DOHH2 (cell line): ENCODE measurements at regions not wholly inside any gene's neighbourhood (a gene's known extent, or its start where the extent isn't known, plus 50 kb on each side); places are given as distances from the start of the nearest gene placed in this dataset.

Experiments used
- H3F3A ChIP-seq: fragments of 200-600 bp; sonication (generic), shearing (Covaris generic); 2 replicates; pipeline ENCODE4 v1.6.0; 2016; ENCODE audit warnings: antibody characterized with exemption, mild to moderate bottlenecking; ENCODE audit not compliant: control insufficient read depth, insufficient read depth
- H3K27ac ChIP-seq: fragments of 200-600 bp; sonication (generic); 2 replicates; pipeline ENCODE4 v1.5.1; 2014; ENCODE audit warnings: low read depth, mild to moderate bottlenecking, low read length, moderate library complexity
- H3K27me3 ChIP-seq: fragments of 200-600 bp; sonication (generic); 2 replicates; pipeline ENCODE4 v1.6.1; 2014; ENCODE audit warnings: mild to moderate bottlenecking, low read length, mixed read lengths; ENCODE audit not compliant: control insufficient read depth
- H3K36me3 ChIP-seq: fragments of 200-600 bp; sonication (generic); 2 replicates; pipeline ENCODE4 v1.6.1; 2014; ENCODE audit warnings: mild to moderate bottlenecking, low read length, moderate library complexity, mixed read lengths; ENCODE audit not compliant: control insufficient read depth
- H3K4me1 ChIP-seq: fragments of 200-600 bp; sonication (generic); 2 replicates; pipeline ENCODE4 v1.6.1; 2014; ENCODE audit warnings: mild to moderate bottlenecking, low read length, mixed read lengths; ENCODE audit not compliant: control insufficient read depth
- H3K4me2 ChIP-seq: fragments of 200-600 bp; sonication (generic); 2 replicates; pipeline ENCODE4 v1.6.0; 2014; ENCODE audit warnings: mild to moderate bottlenecking, low read length, moderate library complexity
- H3K4me3 ChIP-seq: fragments of 200-600 bp; sonication (generic); 2 replicates; pipeline ENCODE4 v1.5.1; 2014; ENCODE audit warnings: mild to moderate bottlenecking, low read length, mixed read lengths
- H3K79me2 ChIP-seq: fragments of 200-600 bp; sonication (generic); 2 replicates; pipeline ENCODE4 v1.6.1; 2014; ENCODE audit warnings: mild to moderate bottlenecking, low read length, mixed read lengths; ENCODE audit not compliant: control insufficient read depth
- H3K9me2 ChIP-seq: fragments of 200-600 bp; sonication (generic); replicated peaks from 2 replicates; pipeline ENCODE4 v1.6.1; 2014; ENCODE audit warnings: mild to moderate bottlenecking, low read length, mixed read lengths; ENCODE audit not compliant: control insufficient read depth
- H3K9me3 ChIP-seq: fragments of 200-600 bp; sonication (generic); 2 replicates; pipeline ENCODE4 v1.6.1; 2014; ENCODE audit warnings: antibody characterized with exemption, low read length, mixed read lengths; ENCODE audit not compliant: control insufficient read depth, insufficient read depth
- H4K20me1 ChIP-seq: fragments of 200-600 bp; sonication (generic); 2 replicates; pipeline ENCODE4 v1.6.0; 2014; ENCODE audit warnings: low read depth, mild to moderate bottlenecking, antibody characterized with exemption, low read length, moderate library complexity; ENCODE audit not compliant: control insufficient read depth, insufficient read depth
- CTCF ChIP-seq: fragments of 200-600 bp; sonication (generic); IDR thresholded peaks from one replicate; pipeline ENCODE4 v1.5.1; 2014; ENCODE audit warnings: antibody characterized with exemption, mild to moderate bottlenecking, low read depth, low read length; ENCODE audit not compliant: poor library complexity, severe bottlenecking
- EZH2phosphoT487 ChIP-seq: fragments of 200-600 bp; sonication (generic); IDR thresholded peaks from 2 replicates; pipeline ENCODE4 v1.6.1; 2017; ENCODE audit warnings: borderline replicate concordance, mild to moderate bottlenecking, antibody characterized with exemption, low read length, moderate library complexity, mixed read lengths

DNA sequence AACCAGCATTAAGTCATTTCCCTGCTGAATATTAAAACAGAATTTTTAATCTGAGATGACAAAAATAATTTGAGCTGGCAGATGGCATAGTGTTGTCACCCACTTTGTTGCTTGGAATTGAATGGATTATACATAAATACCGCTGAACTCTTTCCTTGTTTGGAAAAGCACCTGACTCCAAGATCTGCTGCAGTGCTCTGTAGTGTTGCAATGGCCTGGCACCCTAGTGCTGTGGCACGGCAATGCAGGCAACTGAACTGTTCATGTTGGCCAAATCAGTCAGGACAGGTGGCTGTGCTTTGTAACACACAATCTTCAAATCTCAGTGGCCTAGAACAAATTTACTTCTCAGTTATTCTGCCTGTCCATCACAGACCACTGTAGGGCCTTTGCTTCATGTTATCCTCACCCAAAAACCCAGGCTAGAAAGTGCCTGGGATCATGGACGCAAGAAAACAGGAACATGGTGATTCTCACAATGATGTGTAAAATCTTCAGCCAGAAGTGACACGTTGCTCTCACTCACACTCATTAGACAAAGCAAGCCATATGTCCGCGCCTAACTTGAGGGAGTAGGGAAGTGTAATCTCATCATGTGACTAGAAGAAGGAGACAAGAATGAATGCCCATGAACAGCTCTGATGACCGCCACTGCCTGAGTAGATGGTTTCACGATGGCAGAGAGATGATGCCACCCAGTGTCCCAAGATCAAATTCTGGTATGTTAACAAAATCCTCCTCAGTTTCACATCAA lies 191.9 kb upstream of the PUM3 start:
- no peaks in the 10 kb centered on the region for H3K9me2 ChIP-seq
- TF ChIP-seq CTCF: no peak
- TF ChIP-seq EZH2phosphoT487: no peak

DNA sequence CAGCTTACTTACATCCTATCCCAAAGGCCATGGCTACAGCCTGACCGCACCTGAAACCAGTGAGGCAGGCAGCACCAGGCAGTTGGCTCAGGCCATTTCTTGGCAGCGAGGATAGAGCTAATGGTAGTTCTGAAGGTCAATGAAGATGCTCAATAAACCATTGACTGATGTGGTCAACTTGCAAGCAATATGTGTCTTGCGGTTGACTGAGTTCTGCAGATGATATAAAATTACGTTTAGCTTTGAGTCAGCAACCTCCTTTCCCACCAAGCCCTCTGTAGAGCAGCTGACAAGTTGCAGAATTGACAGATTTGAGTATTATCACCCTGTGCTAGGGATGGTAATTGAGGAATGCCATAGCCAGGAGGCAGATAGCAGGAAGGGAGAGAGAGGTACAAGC lies 189.0 kb upstream of the PUM3 start:
- TF ChIP-seq EZH2phosphoT487 (no peak), CTCF (no peak)
- no peaks in the 10 kb centered on the region for H3K4me1 ChIP-seq
- no peaks in the 10 kb centered on the region for H4K20me1 ChIP-seq
- H3K79me2 ChIP-seq: no peaks in the 10 kb centered on the region
- H3K9me2 ChIP-seq: no peaks in the 10 kb centered on the region
- no peak overlapping the region for H3K4me3 ChIP-seq
- H3K36me3 ChIP-seq: no peaks in the 10 kb centered on the region
- H3K9me3 ChIP-seq: no peaks in the 10 kb centered on the region
- H3K4me2 ChIP-seq: no peak overlapping the region
- H3F3A ChIP-seq: no peaks in the 10 kb centered on the region
- no peaks in the 10 kb centered on the region for H3K27me3 ChIP-seq
- no peak overlapping the region for H3K27ac ChIP-seq

More for the DNA sequence above, 191.9 kb upstream of the PUM3 start:
- Histone ChIP-seq H4K20me1 (no peaks in the 10 kb centered on the region), H3K79me2 (no peaks in the 10 kb centered on the region), H3K27ac (no peak overlapping the region), H3K36me3 (no peaks in the 10 kb centered on the region), H3F3A (no peaks in the 10 kb centered on the region), H3K4me1 (no peaks in the 10 kb centered on the region), H3K9me3 (no peaks in the 10 kb centered on the region), H3K4me2 (no peak overlapping the region), H3K27me3 (no peaks in the 10 kb centered on the region), H3K4me3 (no peak overlapping the region)

DNA sequence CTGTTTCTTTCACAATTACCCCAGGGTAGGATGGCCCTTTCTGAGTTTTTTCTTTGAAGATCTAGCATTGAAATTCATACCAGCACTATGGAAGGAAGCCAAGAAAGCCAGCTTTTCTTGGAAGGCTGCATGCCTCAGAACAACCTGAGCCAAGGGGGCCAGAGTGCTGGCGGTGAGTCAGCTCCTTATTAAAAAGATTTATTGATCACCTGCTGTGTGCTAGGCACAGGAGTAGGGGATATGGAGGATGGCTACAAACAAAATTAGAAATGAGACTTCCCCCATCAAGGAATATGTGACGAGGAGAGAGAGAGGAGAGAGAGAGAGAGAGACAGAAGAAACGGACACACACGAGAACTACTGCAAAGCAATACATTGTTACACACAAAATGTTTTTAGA lies 184.6 kb upstream of the PUM3 start:
- Histone ChIP-seq H3K9me2 (no peaks in the 10 kb centered on the region), H3F3A (no peaks in the 10 kb centered on the region), H3K79me2 (no peaks in the 10 kb centered on the region), H3K4me3 (no peak overlapping the region), H3K4me1 (no peaks in the 10 kb centered on the region), H3K27ac (no peak overlapping the region), H3K4me2 (no peak overlapping the region), H4K20me1 (no peaks in the 10 kb centered on the region; the same call in 1 of the 2 replicates), H3K27me3 (no peaks in the 10 kb centered on the region; the same call in 1 of the 2 replicates), H3K9me3 (no peaks in the 10 kb centered on the region), H3K36me3 (no peaks in the 10 kb centered on the region)
- TF ChIP-seq CTCF (no peak), EZH2phosphoT487 (no peak)
